IMR-90 (cell line): ENCODE measurements at regions not wholly inside any gene's neighbourhood (a gene's known extent, or its start where the extent isn't known, plus 50 kb on each side); places are given as distances from the start of the nearest gene placed in this dataset.

Source experiments
- ATAC-seq: fragments of 200-7000 bp; cut with Tn5 transposase; 2 replicates; pipeline ENCODE4 v1.9.1; 2020; ENCODE audit warnings: low read depth, mild to moderate bottlenecking, moderate library complexity
- BruUV-seq: library from RNA; stranded (reverse); fragments of 400-500 nt; replicated peaks from 2 replicates; lab custom pipeline; 2021; lab: Mats Ljungman, UMichigan
- CTCF ChIA-PET: fragments of 300-600 bp; formaldehyde crosslinking; extraction: SDS; loops from one replicate; lab custom pipeline; 2021; ENCODE audit warnings: antibody characterized with exemption; lab: Yijun Ruan, JAX
- POLR2A ChIA-PET: fragments of 300-600 bp; sonication (Branson Sonifier 250); formaldehyde crosslinking; loops from one replicate; lab custom pipeline; 2022; ENCODE audit warnings: antibody characterized with exemption; ENCODE audit not compliant: unreplicated experiment; lab: Charles Lee
- DNase-seq: peaks from one replicate; pipeline ENCODE4 v3.0.0; 2013
- H2AFZ ChIP-seq: replicated peaks from 2 replicates; pipeline ENCODE3; 2013; ENCODE audit warnings: low read length, mild to moderate bottlenecking; ENCODE audit not compliant: poor library complexity
- H2AK5ac ChIP-seq: 2 replicates; pipeline ENCODE4 v1.6.1; 2013; ENCODE audit warnings: low read depth, low read length, inconsistent platforms
- H2AK9ac ChIP-seq: replicated peaks from 2 replicates; pipeline ENCODE3; 2013; ENCODE audit warnings: mild to moderate bottlenecking, low read depth, low read length, moderate library complexity; ENCODE audit not compliant: poor library complexity
- H2BK120ac ChIP-seq: 2 replicates; pipeline ENCODE4 v1.6.1; 2013; ENCODE audit warnings: low read depth, low read length, inconsistent platforms
- H2BK15ac ChIP-seq: 3 replicates; pipeline ENCODE4 v1.6.1; 2013; ENCODE audit warnings: low read depth, low read length, inconsistent platforms
- H2BK20ac ChIP-seq: 2 replicates; pipeline ENCODE4 v1.6.1; 2013; ENCODE audit warnings: low read depth, mild to moderate bottlenecking, inconsistent platforms, low read length, moderate library complexity
- H2BK5ac ChIP-seq: 2 replicates; pipeline ENCODE4 v1.6.1; 2013; ENCODE audit warnings: mild to moderate bottlenecking, low read depth, low read length, inconsistent platforms; ENCODE audit not compliant: poor library complexity, severe bottlenecking
- H3K14ac ChIP-seq: replicated peaks from 2 replicates; pipeline ENCODE4 v1.6.1; 2013; ENCODE audit warnings: low read depth, low read length, inconsistent platforms
- H3K18ac ChIP-seq: 2 replicates; pipeline ENCODE4 v1.6.1; 2013; ENCODE audit warnings: low read depth, low read length, control low read depth
- H3K23ac ChIP-seq: 2 replicates; pipeline ENCODE4 v1.6.1; 2013; ENCODE audit warnings: low read depth, low read length, inconsistent platforms
- H3K27ac ChIP-seq: 2 replicates; pipeline ENCODE4 v1.5.1; 2013; ENCODE audit warnings: mild to moderate bottlenecking, control low read depth, low read length; ENCODE audit not compliant: insufficient read depth
- H3K27me3 ChIP-seq: 2 replicates; pipeline ENCODE4 v1.6.1; 2013; ENCODE audit warnings: low read length; ENCODE audit not compliant: control insufficient read depth, insufficient read depth
- H3K36me3 ChIP-seq: 2 replicates; pipeline ENCODE4 v1.6.1; 2013; ENCODE audit warnings: low read length, mixed read lengths; ENCODE audit not compliant: control insufficient read depth, insufficient read depth
- H3K4ac ChIP-seq: 2 replicates; pipeline ENCODE4 v1.6.1; 2013; ENCODE audit warnings: low read depth, low read length, inconsistent platforms
- H3K4me1 ChIP-seq: 2 replicates; pipeline ENCODE4 v1.6.1; 2013; ENCODE audit warnings: low read length, mixed read lengths; ENCODE audit not compliant: control insufficient read depth, insufficient read depth
- H3K4me2 ChIP-seq: 2 replicates; pipeline ENCODE4 v1.6.1; 2013; ENCODE audit warnings: low read depth, mild to moderate bottlenecking, control low read depth, low read length, moderate library complexity
- H3K4me3 ChIP-seq: 2 replicates; pipeline ENCODE4 v1.5.1; 2013; ENCODE audit warnings: low read depth, mild to moderate bottlenecking, control low read depth, low read length, moderate library complexity; ENCODE audit not compliant: insufficient read depth
- H3K56ac ChIP-seq: 2 replicates; pipeline ENCODE4 v1.6.1; 2013; ENCODE audit warnings: low read length, inconsistent platforms; ENCODE audit not compliant: insufficient read depth; ENCODE audit errors: extremely low read depth
- H3K79me1 ChIP-seq, 2 experiments: 2 replicates each; pipeline ENCODE4 v1.6.1; 2013; ENCODE audit warnings: low read length in 2 of 2, inconsistent platforms in 1 of 2, low read depth in 1 of 2
- H3K9ac ChIP-seq: 2 replicates; pipeline ENCODE4 v1.6.1; 2013; ENCODE audit warnings: low read depth, low read length, control low read depth
- H3K9me1 ChIP-seq: 2 replicates; pipeline ENCODE4 v1.6.1; 2013; ENCODE audit warnings: low read length, inconsistent platforms; ENCODE audit not compliant: insufficient read depth
- H3K9me3 ChIP-seq: 2 replicates; pipeline ENCODE4 v1.6.1; 2013; ENCODE audit warnings: low read length; ENCODE audit not compliant: control insufficient read depth, insufficient read depth
- H4K20me1 ChIP-seq: 2 replicates; pipeline ENCODE4 v1.6.1; 2013; ENCODE audit warnings: low read length, inconsistent platforms; ENCODE audit not compliant: insufficient read depth
- H4K5ac ChIP-seq: 2 replicates; pipeline ENCODE4 v1.6.1; 2013; ENCODE audit warnings: mild to moderate bottlenecking, low read depth, low read length, control low read depth
- H4K8ac ChIP-seq, 2 experiments: 2 replicates each; pipeline ENCODE4 v1.6.1; 2013; ENCODE audit warnings: low read depth in 2 of 2, low read length in 2 of 2, control low read depth in 1 of 2, inconsistent platforms in 1 of 2
- H4K91ac ChIP-seq: 2 replicates; pipeline ENCODE4 v1.6.1; 2013; ENCODE audit warnings: low read depth, low read length, inconsistent platforms; ENCODE audit not compliant: insufficient read depth
- CEBPB ChIP-seq: IDR thresholded peaks from 2 replicates; pipeline ENCODE4 v1.6.1; 2012; ENCODE audit warnings: low read depth, low read length, improper control_type of control experiment
- CTCF ChIP-seq: conservative IDR thresholded peaks from 2 replicates; pipeline ENCODE4 v1.5.1; 2012; ENCODE audit warnings: mild to moderate bottlenecking, low read depth, low read length, improper control_type of control experiment
- WGBS, 2 experiments: methylation state at CpG; one replicate each; pipeline versions ENCODE4 v1.1.5 to v1.1.7; 2013; ENCODE audit warnings: missing lambda C conversion rate in 2 of 2; ENCODE audit not compliant: insufficient read length in 1 of 2; ENCODE audit errors: extremely low coverage in 2 of 2; 5-methylcytosine and 5-hydroxymethylcytosine counted together
- dilution Hi-C: fragments of 300-500 bp; cut with HindIII; formaldehyde crosslinking; loops from one replicate; pipeline ENCODE4 v1.14.3; 2018; ENCODE audit warnings: low sequenced_read_pairs; ENCODE audit not compliant: unreplicated experiment
- in situ Hi-C: fragments of 300-500 bp; cut with MboI; formaldehyde crosslinking; loops from 3 replicates; pipeline ENCODE4 v1.14.3; 2019; ENCODE audit warnings: low sequenced_read_pairs, inconsistent platforms, mixed read lengths
- intact Hi-C: fragments of 100-400 bp; cut with micrococcal nuclease; formaldehyde crosslinking; loops from 2 replicates; pipeline ENCODE4 v1.10.0; 2022

DNA sequence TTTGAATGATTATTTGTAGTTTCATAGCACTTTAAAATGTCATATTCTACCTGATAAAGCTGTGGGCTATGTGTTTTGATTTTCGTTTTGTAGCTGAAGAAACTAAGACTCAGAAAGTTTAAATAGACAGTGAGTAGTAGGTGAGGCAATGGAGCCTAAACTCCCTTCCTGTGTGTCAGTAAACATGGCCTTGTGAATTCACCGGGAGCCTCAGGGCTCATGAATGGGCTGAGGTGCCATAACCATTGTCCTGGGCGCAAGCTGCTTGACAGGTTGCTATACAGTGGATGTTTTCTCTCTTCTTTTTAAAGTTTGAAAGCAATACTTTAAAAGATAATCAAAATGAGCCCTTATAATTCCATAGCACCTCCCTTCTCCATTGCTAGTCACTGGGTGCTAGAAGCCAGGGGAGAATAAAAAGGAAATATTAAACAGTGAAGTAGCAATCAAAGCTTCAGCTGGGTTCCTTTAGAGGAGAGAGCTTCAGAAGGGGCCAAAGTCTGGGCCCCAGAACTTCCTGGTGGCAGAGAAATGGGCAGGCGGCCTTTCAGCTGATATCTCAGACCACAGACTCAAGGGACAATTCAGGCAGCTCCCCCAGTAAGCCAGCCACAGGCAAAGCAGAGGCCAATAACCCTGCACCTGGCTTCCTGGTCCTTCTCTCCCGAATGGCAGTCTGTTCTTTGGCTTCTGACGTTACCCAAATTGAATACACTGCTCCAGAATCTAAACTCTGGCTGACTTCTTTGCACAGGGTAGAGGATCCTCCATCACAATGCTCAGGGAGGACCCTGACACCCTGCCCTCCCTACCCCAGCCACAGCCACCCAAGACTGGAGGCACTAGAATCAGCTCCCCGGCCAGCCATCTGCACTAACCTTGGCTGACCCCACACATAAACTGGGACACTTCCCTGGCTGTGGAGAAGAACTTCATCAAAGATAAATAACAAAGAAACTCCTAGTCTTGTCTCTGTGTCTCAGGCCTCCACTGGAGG, 51.8 kb upstream of the NPAS2 start:
- ATAC-seq (0 out of 2 replicates have a peak, but pooled peaks have one; percentile 8), DNase-seq (peak; percentile 24)
- Histone ChIP-seq H4K20me1 (no peaks in the 10 kb centered on the region), H4K91ac (peak overlapping the region; percentile 31), H3K9me1 (peaks cover 15% of the 10 kb centered on the region), H3K36me3 (no peaks in the 10 kb centered on the region), H3K27me3 (no peaks in the 10 kb centered on the region), H3K4me2 (no peak overlapping the region), H3K27ac (no peak overlapping the region), H2AK5ac (peak overlapping the region; percentile 74), H2AFZ (peak overlapping the region; percentile 38), H4K5ac (no peak overlapping the region), H3K14ac (peak overlapping the region; percentile 35; the same call in 1 of the 2 replicates), H3K79me1 (no peaks in the 10 kb centered on the region), H3K9me3 (no peaks in the 10 kb centered on the region), H4K8ac (peak overlapping the region in 1 of 2 experiments; percentile 74; a peak in 1 of 4 replicates), H2BK20ac (peak overlapping the region; percentile 63), H3K18ac (no peak overlapping the region), H3K23ac (0 out of 2 replicates have a peak overlapping the region, but pooled peaks have one; percentile 55), H2AK9ac (peak overlapping the region; percentile 30), H3K4ac (peak overlapping the region; percentile 70), H3K4me3 (no peak overlapping the region), H2BK5ac (peak overlapping the region; percentile 12), H2BK120ac (peak overlapping the region; percentile 56; the same call in 1 of the 2 replicates), H2BK15ac (peak overlapping the region; percentile 72; the same call in 2 of the 3 replicates), H3K9ac (no peak overlapping the region), H3K4me1 (peaks cover 15% of the 10 kb centered on the region), H3K56ac (no peak overlapping the region)
- TF ChIP-seq CTCF (no peak), CEBPB (0 out of 2 replicates have a peak, but pooled peaks have one; percentile 10)
- intact Hi-C loops = no loop called here
- WGBS, 2 experiments = 60% methylated on average over 3 of the region's 7 CpGs; no CpG with 5 or more reads in 1 of the 2 experiments
- dilution Hi-C loops = no loop called here
- ChIA-PET CTCF (interaction anchor here (0.9 to 1.5 kb wide), 7 partner anchors 10 to 33 kb away, joined by 3 to 6 read pairs (median 3); no protein-coding TSS in a partner anchor), POLR2A (no interaction called here)
- no TSS peak for BruUV-seq
- in situ Hi-C loops = no loop called here
